Thyroid gland (tissue), 4 donors: ENCODE measurements at regions not wholly inside any gene's neighbourhood (a gene's known extent, or its start where the extent isn't known, plus 50 kb on each side); places are given as distances from the start of the nearest gene placed in this dataset.

ENCODE experiments used
- DNase-seq, 2 donors: peaks; one replicate each; pipeline ENCODE4 v3.0.0-alpha.2; 2019
- H3K27ac ChIP-seq, 3 donors: fragments of 200-600 bp; sonication (generic); 1 replicate in 2 of 3; 2 replicates in 1 of 3; pipeline ENCODE4 v1.5.1; 2016 to 2019; ENCODE audit warnings: mild to moderate bottlenecking in 1 of 3, moderate library complexity in 1 of 3
- H3K27me3 ChIP-seq: fragments of 200-600 bp; sonication (generic); one replicate; pipeline ENCODE4 v1.5.1; 2019
- H3K36me3 ChIP-seq, 2 donors: fragments of 200-600 bp; sonication (generic); one replicate each; pipeline ENCODE4 v1.5.1; 2016 to 2019
- H3K4me1 ChIP-seq, 2 donors: fragments of 200-600 bp; sonication (generic); one replicate each; pipeline ENCODE4 v1.5.1; 2017 to 2019
- H3K4me3 ChIP-seq, 3 donors: fragments of 200-600 bp; sonication (generic); replicated peaks in 1 of 3; 1 replicate in 2 of 3; 2 replicates in 1 of 3; pipeline ENCODE4 v1.5.1; 2016; ENCODE audit warnings: mild to moderate bottlenecking in 1 of 3
- H3K9me3 ChIP-seq: fragments of 200-600 bp; sonication (generic); one replicate; pipeline ENCODE4 v1.5.1; 2017
- CTCF ChIP-seq, 6 experiments: fragments of 200-600 bp in 3 of 6; fragments of 450-650 bp in 3 of 6; sonication (generic) in 3 of 6; IDR thresholded peaks; one replicate each; pipeline ENCODE4 v1.5.1; 2016 to 2019; ENCODE audit warnings: antibody characterized with exemption in 6 of 6, mild to moderate bottlenecking in 2 of 6, inconsistent platforms in 1 of 6, moderate library complexity in 1 of 6
- POLR2A ChIP-seq, 2 donors: fragments of 450-650 bp; IDR thresholded peaks; one replicate each; pipeline ENCODE4 v1.6.1; 2017; ENCODE audit warnings: antibody characterized with exemption in 2 of 2, mild to moderate bottlenecking in 2 of 2, moderate library complexity in 1 of 2
- WGBS, 2 donors: methylation state at CpG; one replicate each; pipeline ENCODE4 v1.1.5; 2017; 5-methylcytosine and 5-hydroxymethylcytosine counted together
- intact Hi-C: fragments of 100-400 bp; cut with DNase I; formaldehyde crosslinking; loops from one replicate; pipeline ENCODE4 v1.15.1; 2023

GRCh38 chr15:93231261-93231925 is 142.4 kb upstream of the RGMA start:
- Histone ChIP-seq H3K27ac (no peak overlapping the region), H3K9me3 (no peaks in the 10 kb centered on the region), H3K4me3 (no peak overlapping the region), H3K27me3 (no peaks in the 10 kb centered on the region), H3K36me3 (no peaks in the 10 kb centered on the region), H3K4me1 (no peaks in the 10 kb centered on the region)
- TF ChIP-seq POLR2A (IDR thresholded peaks at IDR 0.05) = no peak
- TF ChIP-seq CTCF (IDR thresholded peaks at IDR 0.05) = no peak
- 41 to 46% methylated on average over 2 of the region's 2 CpGs for WGBS, 2 donors
- no peak for DNase-seq
- intact Hi-C loops = no loop called here

GRCh38 chr15:93228546-93228945 is 139.5 kb upstream of the RGMA start:
- Histone ChIP-seq H3K4me1 (no peaks in the 10 kb centered on the region), H3K4me3 (no peak overlapping the region), H3K9me3 (no peaks in the 10 kb centered on the region), H3K27ac (no peak overlapping the region), H3K27me3 (no peaks in the 10 kb centered on the region), H3K36me3 (no peaks in the 10 kb centered on the region)
- TF ChIP-seq CTCF (IDR thresholded peaks at IDR 0.05) (no peak), POLR2A (IDR thresholded peaks at IDR 0.05) (no peak)
- intact Hi-C loops = no loop called here
- DNase-seq = no peak
- 87 to 91% methylated on average over 3 of the region's 3 CpGs for WGBS, 2 donors

GRCh38 chr15:93223803-93224202 is 134.8 kb upstream of the RGMA start:
- H3K4me1 ChIP-seq = no peaks in the 10 kb centered on the region
- H3K9me3 ChIP-seq = no peaks in the 10 kb centered on the region
- intact Hi-C loops = no loop called here
- no peaks in the 10 kb centered on the region for H3K27me3 ChIP-seq
- H3K4me3 ChIP-seq = no peak overlapping the region
- DNase-seq = no peak
- TF ChIP-seq CTCF (IDR thresholded peaks at IDR 0.05) (no peak), POLR2A (IDR thresholded peaks at IDR 0.05) (no peak)
- WGBS, 2 donors = 88 to 92% methylated on average over 7 of the region's 7 CpGs
- H3K36me3 ChIP-seq = no peaks in the 10 kb centered on the region
- H3K27ac ChIP-seq = no peak overlapping the region

- Histone ChIP-seq H3K27me3 (no peaks in the 10 kb centered on the region), H3K36me3 (no peaks in the 10 kb centered on the region), H3K27ac (no peak overlapping the region), H3K9me3 (no peaks in the 10 kb centered on the region), H3K4me1 (no peaks in the 10 kb centered on the region), H3K4me3 (no peak overlapping the region)
- TF ChIP-seq CTCF (IDR thresholded peaks at IDR 0.05) (no peak), POLR2A (IDR thresholded peaks at IDR 0.05) (no peak)
- intact Hi-C loops = no loop called here
- DNase-seq = no peak
- WGBS, 2 donors = 33 to 36% methylated on average over 4 of the region's 4 CpGs
These were observed 132.7 kb upstream of the RGMA start for GRCh38 chr15:93221759-93222158.

- intact Hi-C loops = no loop called here
These were observed 130.9 kb upstream of the RGMA start for GRCh38 chr15:93219859-93220420.

More at GRCh38 chr15:93219859-93220420, 130.9 kb upstream of the RGMA start:
- Histone ChIP-seq H3K9me3 (no peaks in the 10 kb centered on the region), H3K36me3 (no peaks in the 10 kb centered on the region), H3K27ac (no peak overlapping the region), H3K4me3 (no peak overlapping the region), H3K4me1 (no peaks in the 10 kb centered on the region), H3K27me3 (no peaks in the 10 kb centered on the region)
- no peak for DNase-seq
- TF ChIP-seq CTCF (IDR thresholded peaks at IDR 0.05) (no peak), POLR2A (IDR thresholded peaks at IDR 0.05) (no peak)
- WGBS, 2 donors = 90 to 91% methylated on average over 2 of the region's 2 CpGs
